WI38 (cell line): ENCODE measurements at regions not wholly inside any gene's neighbourhood (a gene's known extent, or its start where the extent isn't known, plus 50 kb on each side); places are given as distances from the start of the nearest gene placed in this dataset.

Source experiments
- H3K4me3 ChIP-seq: 2 replicates; pipeline ENCODE4 v1.5.1; 2011; ENCODE audit warnings: low read depth, mild to moderate bottlenecking, control low read depth, low read length
- CTCF ChIP-seq: IDR thresholded peaks from 2 replicates; pipeline ENCODE4 v1.5.1; 2012; ENCODE audit warnings: low read depth, mild to moderate bottlenecking, control low read depth, low read length

GRCh38 chr1:37274486-37274885 lies 199.9 kb upstream of the ZC3H12A start:
- TF ChIP-seq CTCF, result no peak
- no peak overlapping the region for H3K4me3 ChIP-seq

- no peak overlapping the region for H3K4me3 ChIP-seq
- no peak for TF ChIP-seq CTCF
These were observed 199.3 kb upstream of the ZC3H12A start for GRCh38 chr1:37274938-37275631.

- TF ChIP-seq CTCF, result no peak
- no peak overlapping the region for H3K4me3 ChIP-seq
These were observed 197.0 kb upstream of the ZC3H12A start for GRCh38 chr1:37277366-37277765.

GRCh38 chr1:37281354-37281753 lies 193.0 kb upstream of the ZC3H12A start:
- no peak for TF ChIP-seq CTCF
- no peak overlapping the region for H3K4me3 ChIP-seq

GRCh38 chr1:37282764-37283163 lies 191.6 kb upstream of the ZC3H12A start:
- TF ChIP-seq CTCF, result no peak

GRCh38 chr1:37284053-37284452 lies 190.3 kb upstream of the ZC3H12A start:
- no peak for TF ChIP-seq CTCF
- H3K4me3 ChIP-seq, result no peak overlapping the region

More at GRCh38 chr1:37282764-37283163, 191.6 kb upstream of the ZC3H12A start:
- no peak overlapping the region for H3K4me3 ChIP-seq

- TF ChIP-seq CTCF, result no peak
- no peak overlapping the region for H3K4me3 ChIP-seq
These were observed 187.5 kb upstream of the ZC3H12A start for GRCh38 chr1:37286881-37287280.
